PC-9 (cell line): ENCODE measurements at regions not wholly inside any gene's neighbourhood (a gene's known extent, or its start where the extent isn't known, plus 50 kb on each side); places are given as distances from the start of the nearest gene placed in this dataset.
"Not testable (repeated sequence)": the region's sequence is repeated elsewhere in the genome, so short reads cannot be mapped to it uniquely, and the experiment has no call there.

Experiments used
- BruUV-seq: library from RNA; stranded (reverse); fragments of 400-500 nt; replicated peaks from 2 replicates; lab custom pipeline; 2021; lab: Mats Ljungman, UMichigan
- CTCF ChIA-PET: fragments of 300-600 bp; sonication (Branson Sonifier 250); formaldehyde crosslinking; loops from one replicate; lab custom pipeline; 2022; ENCODE audit warnings: antibody characterized with exemption; lab: Charles Lee
- POLR2A ChIA-PET: fragments of 300-600 bp; sonication (Branson Sonifier 250); formaldehyde crosslinking; loops from one replicate; lab custom pipeline; 2022; ENCODE audit warnings: antibody characterized with exemption; ENCODE audit not compliant: unreplicated experiment; lab: Charles Lee
- DNase-seq, 2 experiments: peaks; one replicate each; pipeline versions ENCODE4 v3.0.0 to v3.0.0-alpha.2; 2015 to 2022; ENCODE audit warnings: mixed read lengths in 1 of 2
- H2AFZ ChIP-seq: fragments of 200-600 bp; sonication (generic); 2 replicates; pipeline ENCODE4 v1.8.1; 2017; ENCODE audit warnings: antibody characterized with exemption
- H3F3A ChIP-seq: fragments of 200-600 bp; sonication (generic); 2 replicates; pipeline ENCODE4 v1.8.1; 2017; ENCODE audit warnings: antibody characterized with exemption, mild to moderate bottlenecking, low read depth; ENCODE audit not compliant: insufficient read depth
- H3K27ac ChIP-seq: fragments of 200-600 bp; sonication (generic); 2 replicates; pipeline ENCODE4 v1.6.1; 2016; ENCODE audit warnings: mixed run types
- H3K27me3 ChIP-seq: fragments of 200-600 bp; sonication (generic); 2 replicates; pipeline ENCODE4 v1.6.1; 2016; ENCODE audit warnings: low read depth, mixed run types; ENCODE audit not compliant: insufficient read depth
- H3K36me3 ChIP-seq: fragments of 200-600 bp; sonication (generic); 2 replicates; pipeline ENCODE4 v1.6.1; 2016; ENCODE audit warnings: low read depth, mixed run types
- H3K4me1 ChIP-seq: fragments of 200-600 bp; sonication (generic); replicated peaks from 2 replicates; pipeline ENCODE4 v1.6.1; 2016; ENCODE audit warnings: mixed run types; ENCODE audit not compliant: insufficient read depth
- H3K4me2 ChIP-seq: fragments of 200-600 bp; sonication (generic); 2 replicates; pipeline ENCODE4 v1.6.1; 2017; ENCODE audit warnings: mixed run types
- H3K4me3 ChIP-seq: fragments of 200-600 bp; sonication (generic); 2 replicates; pipeline ENCODE4 v1.6.1; 2016; ENCODE audit warnings: mixed run types
- H3K79me2 ChIP-seq: fragments of 200-600 bp; sonication (generic); 2 replicates; pipeline ENCODE4 v1.6.1; 2017; ENCODE audit warnings: low read depth, mixed run types
- H3K9me2 ChIP-seq: fragments of 200-600 bp; sonication (generic); 2 replicates; pipeline ENCODE4 v1.8.1; 2017; ENCODE audit warnings: mild to moderate bottlenecking; ENCODE audit not compliant: insufficient read depth
- H3K9me3 ChIP-seq: fragments of 200-600 bp; sonication (generic); 2 replicates; pipeline ENCODE4 v1.8.1; 2016; ENCODE audit warnings: low read depth; ENCODE audit not compliant: insufficient read depth
- H4K20me1 ChIP-seq: fragments of 200-600 bp; sonication (generic); 2 replicates; pipeline ENCODE4 v1.8.1; 2017; ENCODE audit not compliant: insufficient read depth
- EZH2 ChIP-seq: fragments of 200-600 bp; sonication (generic); IDR thresholded peaks from 2 replicates; pipeline ENCODE4 v1.8.0; 2017; ENCODE audit warnings: antibody characterized with exemption, low read depth
- intact Hi-C: fragments of 100-400 bp; cut with micrococcal nuclease; formaldehyde crosslinking; loops from one replicate; pipeline ENCODE4 v1.10.0; 2022; ENCODE audit not compliant: unreplicated experiment
- TF ChIP-seq, protein P1 (sequence below): fragments of 200-600 bp; sonication (generic); conservative IDR thresholded peaks from 2 replicates; pipeline ENCODE4 v1.6.1; 2017; ENCODE audit warnings: mixed run types, antibody characterized with exemption, mild to moderate bottlenecking, moderate library complexity

DNA sequence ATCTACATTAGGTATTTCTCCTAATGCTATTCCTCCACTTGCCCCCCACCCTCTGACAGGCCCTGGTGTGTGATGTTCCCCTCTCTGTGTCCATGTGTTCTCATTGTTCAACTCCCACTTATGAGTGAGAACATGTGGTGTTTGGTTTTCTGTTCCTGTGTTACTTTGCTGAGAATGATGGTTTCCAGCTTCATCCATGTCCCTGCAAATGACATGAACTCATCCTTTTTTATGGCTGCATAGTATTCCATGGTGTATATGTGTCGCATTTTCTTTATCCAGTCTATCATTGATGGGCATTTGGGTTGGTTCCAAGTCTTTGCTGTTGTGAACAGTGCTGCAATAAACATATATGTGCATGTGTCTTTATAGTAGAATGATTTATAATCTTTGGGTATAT is 50.6 kb upstream of the GRHL3 start:
- CTCF ChIA-PET, H3K79me2 ChIP-seq, H4K20me1 ChIP-seq, DNase-seq, intact Hi-C loops, BruUV-seq, H3K27me3 ChIP-seq, H3K4me2 ChIP-seq, H2AFZ ChIP-seq, H3K36me3 ChIP-seq, H3K9me3 ChIP-seq, H3K9me2 ChIP-seq, H3K27ac ChIP-seq, POLR2A ChIA-PET, H3K4me3 ChIP-seq: not testable (repeated sequence)
- Histone ChIP-seq H3F3A (peaks cover 17% of the 10 kb centered on the region), H3K4me1 (peaks cover 39% of the 10 kb centered on the region)

DNA sequence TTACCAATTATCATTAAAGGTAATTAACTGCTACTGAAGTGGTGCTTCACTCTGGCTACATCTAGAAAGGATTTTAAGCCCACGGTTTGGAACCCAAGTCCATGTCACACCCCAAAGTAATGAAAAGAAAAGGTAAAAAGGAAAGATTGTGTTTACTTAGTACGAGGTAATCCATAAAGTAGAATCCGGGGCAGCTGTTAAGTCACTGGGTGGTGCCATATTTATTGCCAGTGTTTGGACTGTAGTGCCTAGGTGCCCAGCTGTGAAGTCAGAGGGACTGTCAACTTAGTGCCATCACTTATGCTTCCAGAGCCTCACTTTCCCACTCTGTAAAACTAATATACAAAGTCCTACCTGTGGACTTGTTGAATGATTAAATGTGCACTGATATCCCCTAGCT is 52.2 kb upstream of the GRHL3 start:
- no peak overlapping the region for H3K4me3 ChIP-seq
- TF ChIP-seq EZH2, result no peak
- TF ChIP-seq, protein P1, sequence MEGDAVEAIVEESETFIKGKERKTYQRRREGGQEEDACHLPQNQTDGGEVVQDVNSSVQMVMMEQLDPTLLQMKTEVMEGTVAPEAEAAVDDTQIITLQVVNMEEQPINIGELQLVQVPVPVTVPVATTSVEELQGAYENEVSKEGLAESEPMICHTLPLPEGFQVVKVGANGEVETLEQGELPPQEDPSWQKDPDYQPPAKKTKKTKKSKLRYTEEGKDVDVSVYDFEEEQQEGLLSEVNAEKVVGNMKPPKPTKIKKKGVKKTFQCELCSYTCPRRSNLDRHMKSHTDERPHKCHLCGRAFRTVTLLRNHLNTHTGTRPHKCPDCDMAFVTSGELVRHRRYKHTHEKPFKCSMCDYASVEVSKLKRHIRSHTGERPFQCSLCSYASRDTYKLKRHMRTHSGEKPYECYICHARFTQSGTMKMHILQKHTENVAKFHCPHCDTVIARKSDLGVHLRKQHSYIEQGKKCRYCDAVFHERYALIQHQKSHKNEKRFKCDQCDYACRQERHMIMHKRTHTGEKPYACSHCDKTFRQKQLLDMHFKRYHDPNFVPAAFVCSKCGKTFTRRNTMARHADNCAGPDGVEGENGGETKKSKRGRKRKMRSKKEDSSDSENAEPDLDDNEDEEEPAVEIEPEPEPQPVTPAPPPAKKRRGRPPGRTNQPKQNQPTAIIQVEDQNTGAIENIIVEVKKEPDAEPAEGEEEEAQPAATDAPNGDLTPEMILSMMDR, result no peak
- peak overlapping the region; percentile 78 for H3K27ac ChIP-seq
- no peak overlapping the region for H2AFZ ChIP-seq
- no peaks in the 10 kb centered on the region for H4K20me1 ChIP-seq
- H3K27me3 ChIP-seq, result no peaks in the 10 kb centered on the region
- peaks cover 50% of the 10 kb centered on the region for H3K4me1 ChIP-seq
- CTCF ChIA-PET, result interaction anchor here (0.9 to 1.5 kb wide), 2 partner anchors 63 to 65 kb away, joined by 3 to 8 read pairs; no protein-coding TSS in a partner anchor
- POLR2A ChIA-PET, result interaction anchor here (0.6 to 1.1 kb wide), 2 partner anchors 9 to 17 kb away, joined by 5 to 6 read pairs; no protein-coding TSS in a partner anchor
- peak overlapping the region; percentile 39 for H3K4me2 ChIP-seq
- H3K9me3 ChIP-seq, result no peaks in the 10 kb centered on the region
- peak in 1 of 2 experiments; percentile 49 for DNase-seq
- H3K36me3 ChIP-seq, result no peaks in the 10 kb centered on the region
- BruUV-seq, result no TSS peak
- intact Hi-C loops, result loop anchor here (1.0 to 2.0 kb wide), 6 partner anchors 16 to 124 kb away; partner anchors contain the start of gene GRHL3
- H3K9me2 ChIP-seq, result no peaks in the 10 kb centered on the region
- H3F3A ChIP-seq, result peaks cover 27% of the 10 kb centered on the region
- no peaks in the 10 kb centered on the region for H3K79me2 ChIP-seq

DNA sequence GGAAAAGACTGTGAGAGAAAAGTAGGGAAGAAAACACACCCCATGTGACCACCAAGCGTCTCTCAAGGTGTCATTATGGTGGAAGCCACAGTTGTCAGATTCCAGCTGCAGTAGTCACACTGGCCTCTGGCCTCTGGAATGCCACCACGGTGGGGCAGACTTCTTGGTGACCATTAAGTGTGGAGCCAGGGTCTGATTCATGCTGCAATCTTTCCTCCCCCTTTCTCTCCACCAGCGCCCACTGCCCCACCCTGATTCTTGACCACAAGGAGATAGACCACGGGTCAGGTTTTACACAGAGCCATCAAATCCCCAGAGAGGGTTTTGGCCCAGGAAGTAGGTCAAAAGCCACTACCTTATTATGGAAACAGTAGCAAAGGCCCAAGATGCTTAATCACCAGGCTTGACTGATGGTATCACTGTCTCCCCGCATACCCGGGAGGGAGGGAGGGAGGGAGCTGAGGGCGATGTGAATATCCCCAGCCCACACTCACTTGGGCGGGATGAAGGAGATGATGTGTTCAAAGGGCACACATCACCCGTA is 52.7 kb upstream of the GRHL3 start:
- Histone ChIP-seq H3K4me2 (0 out of 2 replicates have a peak overlapping the region, but pooled peaks have one; percentile 39), H3K79me2 (no peaks in the 10 kb centered on the region), H3K9me3 (no peaks in the 10 kb centered on the region), H4K20me1 (no peaks in the 10 kb centered on the region), H3K4me1 (peaks cover 50% of the 10 kb centered on the region), H3K9me2 (no peaks in the 10 kb centered on the region), H3K27ac (peak overlapping the region; percentile 78), H3K27me3 (no peaks in the 10 kb centered on the region), H3F3A (peaks cover 27% of the 10 kb centered on the region), H2AFZ (no peak overlapping the region), H3K36me3 (no peaks in the 10 kb centered on the region), H3K4me3 (no peak overlapping the region)
- no peak for TF ChIP-seq EZH2
- TF ChIP-seq, protein P1, result 0 out of 2 replicates have a peak, but pooled peaks have one; percentile 19
- intact Hi-C loops, result loop anchor here (1.0 to 2.0 kb wide), 6 partner anchors 17 to 124 kb away; partner anchors contain the start of gene GRHL3
- CTCF ChIA-PET, result interaction anchor here (0.6 to 1.5 kb wide), 4 partner anchors 51 to 67 kb away, joined by 3 to 8 read pairs (median 3); no protein-coding TSS in a partner anchor
- POLR2A ChIA-PET, result interaction anchor here (0.6 to 1.1 kb wide), 2 partner anchors 10 to 17 kb away, joined by 5 to 6 read pairs; no protein-coding TSS in a partner anchor
- no TSS peak for BruUV-seq
- DNase-seq, result peak; percentile 94 to 98
